Osteoblast (primary cell): ENCODE measurements at regions not wholly inside any gene's neighbourhood (a gene's known extent, or its start where the extent isn't known, plus 50 kb on each side); places are given as distances from the start of the nearest gene placed in this dataset.
"Not testable (repeated sequence)": the region's sequence is repeated elsewhere in the genome, so short reads cannot be mapped to it uniquely, and the experiment has no call there.

ENCODE experiments used
- DNase-seq: peaks from one replicate; pipeline ENCODE4 v3.0.0; 2011; ENCODE audit warnings: low spot score, mixed read lengths; ENCODE audit not compliant: insufficient read length; ENCODE audit errors: missing footprints
- H2AFZ ChIP-seq: 2 replicates; pipeline ENCODE4 v1.6.0; 2011; ENCODE audit warnings: mild to moderate bottlenecking, low read length
- H3K27ac ChIP-seq: 2 replicates; pipeline ENCODE4 v1.5.1; 2011; ENCODE audit warnings: mild to moderate bottlenecking, low read depth, low read length, moderate library complexity
- H3K27me3 ChIP-seq: 2 replicates; pipeline ENCODE4 v1.6.0; 2012; ENCODE audit warnings: mild to moderate bottlenecking, control low read depth, inconsistent platforms, low read length, moderate library complexity; ENCODE audit not compliant: insufficient read depth
- H3K36me3 ChIP-seq: 2 replicates; pipeline ENCODE4 v1.5.1; 2011; ENCODE audit warnings: mild to moderate bottlenecking, low read length, control low read depth, moderate library complexity; ENCODE audit not compliant: insufficient read depth
- H3K4me1 ChIP-seq: 2 replicates; pipeline ENCODE4 v1.5.1; 2011; ENCODE audit warnings: mild to moderate bottlenecking, low read length, control low read depth, moderate library complexity; ENCODE audit not compliant: insufficient read depth
- H3K4me2 ChIP-seq: 2 replicates; pipeline ENCODE4 v1.6.0; 2011; ENCODE audit warnings: mild to moderate bottlenecking, low read length; ENCODE audit not compliant: insufficient read depth
- H3K4me3 ChIP-seq: fragments of 200-600 bp; sonication (generic); 3 replicates; pipeline ENCODE4 v1.5.1; 2012; ENCODE audit warnings: mild to moderate bottlenecking, low read length, inconsistent platforms; ENCODE audit not compliant: insufficient read depth
- H3K79me2 ChIP-seq: 2 replicates; pipeline ENCODE4 v1.6.0; 2012; ENCODE audit warnings: mild to moderate bottlenecking, low read length, control low read depth, inconsistent platforms; ENCODE audit not compliant: insufficient read depth
- H3K9me3 ChIP-seq: 2 replicates; pipeline ENCODE4 v1.5.1; 2011; ENCODE audit warnings: low read depth, low read length, control low read depth
- H4K20me1 ChIP-seq: 2 replicates; pipeline ENCODE4 v1.6.0; 2012; ENCODE audit warnings: mild to moderate bottlenecking, low read length, control low read depth; ENCODE audit not compliant: insufficient read depth
- TF ChIP-seq, protein P1 (sequence below): IDR thresholded peaks from 2 replicates; pipeline ENCODE4 v1.5.1; 2011; ENCODE audit warnings: mild to moderate bottlenecking, low read depth, low read length, moderate library complexity; ENCODE audit errors: extremely low read depth

DNA sequence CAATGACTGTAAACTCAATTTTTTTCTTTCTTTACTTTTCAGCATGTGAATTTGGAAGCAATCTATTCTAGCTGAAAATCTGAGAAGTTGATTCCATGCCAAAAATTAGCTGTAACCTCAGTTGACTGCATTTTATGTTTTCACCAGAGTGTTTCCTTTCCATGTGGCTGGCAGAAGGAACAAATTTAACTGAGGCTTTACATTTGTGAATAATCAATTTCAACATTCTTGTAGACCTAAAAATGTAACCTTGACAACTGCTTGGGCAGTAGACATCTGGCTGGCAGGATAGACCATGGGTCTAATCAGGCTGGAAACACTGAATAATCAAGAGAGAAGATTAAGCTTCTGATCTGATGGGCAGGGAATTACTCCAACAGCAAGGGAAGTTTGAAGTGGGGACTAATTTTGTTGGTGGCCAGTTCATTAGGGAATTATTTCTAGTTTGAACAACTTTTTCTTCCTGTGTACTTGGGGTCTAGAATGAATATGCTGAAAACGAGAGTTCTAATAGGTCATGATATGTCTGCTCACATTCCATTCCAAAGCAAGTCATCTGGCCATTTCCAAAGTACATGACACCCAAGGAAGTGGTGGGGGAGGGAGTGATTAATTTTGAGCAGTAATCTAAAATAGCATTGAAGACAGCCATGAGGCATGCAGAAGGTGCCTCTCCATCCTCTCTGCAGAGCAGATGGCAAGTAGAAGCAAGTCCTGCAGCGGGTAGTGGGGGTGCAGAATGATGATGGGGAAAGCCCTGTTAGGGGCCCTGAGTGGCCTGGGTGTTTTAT is 68.2 kb downstream of the ATP23 start:
- no peaks in the 10 kb centered on the region for H3K36me3 ChIP-seq
- H3K9me3 ChIP-seq: no peaks in the 10 kb centered on the region
- TF ChIP-seq, protein P1, sequence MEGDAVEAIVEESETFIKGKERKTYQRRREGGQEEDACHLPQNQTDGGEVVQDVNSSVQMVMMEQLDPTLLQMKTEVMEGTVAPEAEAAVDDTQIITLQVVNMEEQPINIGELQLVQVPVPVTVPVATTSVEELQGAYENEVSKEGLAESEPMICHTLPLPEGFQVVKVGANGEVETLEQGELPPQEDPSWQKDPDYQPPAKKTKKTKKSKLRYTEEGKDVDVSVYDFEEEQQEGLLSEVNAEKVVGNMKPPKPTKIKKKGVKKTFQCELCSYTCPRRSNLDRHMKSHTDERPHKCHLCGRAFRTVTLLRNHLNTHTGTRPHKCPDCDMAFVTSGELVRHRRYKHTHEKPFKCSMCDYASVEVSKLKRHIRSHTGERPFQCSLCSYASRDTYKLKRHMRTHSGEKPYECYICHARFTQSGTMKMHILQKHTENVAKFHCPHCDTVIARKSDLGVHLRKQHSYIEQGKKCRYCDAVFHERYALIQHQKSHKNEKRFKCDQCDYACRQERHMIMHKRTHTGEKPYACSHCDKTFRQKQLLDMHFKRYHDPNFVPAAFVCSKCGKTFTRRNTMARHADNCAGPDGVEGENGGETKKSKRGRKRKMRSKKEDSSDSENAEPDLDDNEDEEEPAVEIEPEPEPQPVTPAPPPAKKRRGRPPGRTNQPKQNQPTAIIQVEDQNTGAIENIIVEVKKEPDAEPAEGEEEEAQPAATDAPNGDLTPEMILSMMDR: no peak
- DNase-seq: no peak
- H3K4me2 ChIP-seq: no peak overlapping the region
- no peak overlapping the region for H3K4me3 ChIP-seq
- no peak overlapping the region for H3K27ac ChIP-seq
- no peaks in the 10 kb centered on the region for H3K4me1 ChIP-seq
- no peaks in the 10 kb centered on the region for H3K79me2 ChIP-seq
- H3K27me3 ChIP-seq: no peaks in the 10 kb centered on the region
- no peaks in the 10 kb centered on the region for H4K20me1 ChIP-seq
- H2AFZ ChIP-seq: no peak overlapping the region

DNA sequence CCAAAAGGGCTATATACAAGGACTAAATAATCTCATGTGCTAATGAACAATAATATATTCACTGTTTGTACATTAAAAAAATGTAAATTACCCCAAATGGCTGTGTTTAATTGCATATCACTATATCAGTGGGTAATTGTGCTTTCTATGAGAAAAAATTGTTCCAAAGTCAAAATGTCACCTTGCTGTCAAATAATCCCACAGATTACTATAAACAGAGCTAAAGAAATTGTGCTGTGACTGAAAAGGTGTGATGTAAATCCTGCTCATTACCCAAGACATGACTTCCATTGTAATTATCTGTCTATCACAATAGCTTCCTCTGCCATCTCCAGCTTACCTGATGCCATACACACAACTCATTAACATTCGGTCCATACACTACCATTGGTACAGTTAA is 70.3 kb downstream of the ATP23 start:
- no peak overlapping the region for H3K27ac ChIP-seq
- H3K27me3 ChIP-seq: no peaks in the 10 kb centered on the region
- no peaks in the 10 kb centered on the region for H3K79me2 ChIP-seq
- no peak overlapping the region for H3K4me3 ChIP-seq
- H3K4me2 ChIP-seq: no peak overlapping the region
- H3K9me3 ChIP-seq: no peaks in the 10 kb centered on the region
- H2AFZ ChIP-seq: no peak overlapping the region
- no peaks in the 10 kb centered on the region for H3K4me1 ChIP-seq
- DNase-seq: no peak
- TF ChIP-seq, protein P1: no peak
- H4K20me1 ChIP-seq: no peaks in the 10 kb centered on the region
- no peaks in the 10 kb centered on the region for H3K36me3 ChIP-seq

DNA sequence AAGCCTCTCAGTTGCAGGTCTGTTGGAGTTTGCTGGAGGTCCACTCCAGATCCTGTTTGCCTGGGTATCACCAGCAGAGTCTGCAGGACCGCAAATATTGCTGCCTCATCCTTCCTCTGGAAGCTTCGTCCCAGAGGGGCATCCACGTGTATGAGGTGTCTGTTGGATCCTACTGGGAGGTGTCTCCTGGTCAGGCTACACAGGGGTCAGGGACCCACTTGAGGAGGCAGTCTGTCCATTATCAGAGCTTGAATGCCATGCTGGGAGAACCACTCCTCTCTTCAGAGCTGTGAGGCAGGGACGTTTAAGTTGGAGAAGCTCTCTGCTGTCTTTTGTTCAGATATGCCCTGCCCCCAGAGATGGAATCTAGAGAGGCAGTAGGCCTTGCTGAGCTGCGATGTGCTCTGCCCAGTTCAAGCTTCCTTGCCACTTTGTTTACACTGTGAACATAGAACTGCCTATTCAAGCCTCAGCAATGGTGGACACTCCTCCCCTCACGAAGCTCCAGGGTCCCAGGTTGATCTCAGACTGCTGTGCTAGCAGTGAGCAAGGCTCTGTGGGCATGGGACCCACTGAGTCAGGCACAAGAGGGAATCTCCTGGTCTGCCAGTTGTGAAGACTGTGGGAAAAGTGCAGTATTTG is 81.1 kb downstream of the ATP23 start:
- H3K4me2 ChIP-seq, H3K9me3 ChIP-seq, H3K27me3 ChIP-seq, H3K27ac ChIP-seq, DNase-seq, H2AFZ ChIP-seq, H3K36me3 ChIP-seq, H3K4me3 ChIP-seq, H4K20me1 ChIP-seq, H3K4me1 ChIP-seq, H3K79me2 ChIP-seq: not testable (repeated sequence)

DNA sequence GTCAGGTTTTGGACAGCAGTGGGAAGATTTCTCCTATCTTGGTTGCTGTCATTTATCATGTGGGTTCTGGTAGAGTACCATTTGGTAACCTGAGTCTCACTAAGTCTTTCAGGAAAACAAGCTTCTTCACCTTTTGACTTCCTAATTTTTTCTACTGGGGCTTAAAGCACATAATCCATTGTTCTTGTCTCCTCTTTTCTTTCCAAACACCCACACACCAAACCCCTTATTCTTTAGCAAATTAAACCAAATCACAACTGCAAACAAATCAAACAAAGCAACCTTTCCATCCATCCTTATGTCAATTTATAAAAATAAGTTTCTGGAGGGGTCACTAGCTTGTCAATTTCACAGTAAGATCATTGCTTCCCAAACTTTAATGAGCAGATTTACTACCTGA is 84.1 kb downstream of the ATP23 start:
- H3K27ac ChIP-seq: no peak overlapping the region
- H4K20me1 ChIP-seq: no peaks in the 10 kb centered on the region
- H2AFZ ChIP-seq: no peak overlapping the region
- no peaks in the 10 kb centered on the region for H3K27me3 ChIP-seq
- H3K4me2 ChIP-seq: no peak overlapping the region
- no peaks in the 10 kb centered on the region for H3K79me2 ChIP-seq
- no peaks in the 10 kb centered on the region for H3K4me1 ChIP-seq
- DNase-seq: no peak
- no peak overlapping the region for H3K4me3 ChIP-seq
- no peaks in the 10 kb centered on the region for H3K9me3 ChIP-seq
- no peaks in the 10 kb centered on the region for H3K36me3 ChIP-seq
- TF ChIP-seq, protein P1: no peak
